ENCODE measurements at regions not wholly inside any gene's neighbourhood (a gene's known extent, or its start where the extent isn't known, plus 50 kb on each side); places are given as distances from the start of the nearest gene placed in this dataset.

DNA sequence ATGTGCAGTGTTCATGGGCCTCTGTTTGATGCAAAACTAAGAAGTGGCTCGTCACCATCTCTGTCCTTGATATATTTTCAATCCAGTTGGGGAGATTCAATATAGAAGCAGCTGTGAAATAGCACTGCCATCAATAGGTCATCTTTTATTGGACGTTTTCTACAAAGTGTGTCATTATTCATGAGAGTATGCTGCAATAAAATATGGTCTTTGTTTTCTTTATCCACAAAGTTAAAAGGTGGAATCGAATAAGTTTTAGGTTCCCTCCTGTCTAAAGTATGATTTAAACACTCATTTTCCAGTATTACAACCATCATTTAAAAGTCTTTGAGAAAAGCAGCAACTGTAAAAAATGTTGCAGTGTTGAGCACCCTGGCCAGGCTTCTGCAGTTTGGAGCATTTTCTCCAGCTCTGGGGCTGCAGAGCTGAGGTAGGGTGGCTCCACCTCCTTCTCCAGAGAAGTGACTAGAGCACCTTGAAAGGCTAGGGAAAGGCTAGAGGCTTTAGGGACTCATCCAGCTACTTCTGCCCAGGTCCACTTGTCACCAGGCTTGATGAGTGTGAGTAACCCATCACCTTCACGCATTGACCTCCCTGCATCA, 56.5 kb upstream of the DNAH14 start:
- no peaks in the 10 kb centered on the region for H3K9me2 ChIP-seq (ENCODE audit: low read depth, low read length)
- H3K4me1 ChIP-seq (ENCODE audit: insufficient read depth, low read length, severe bottlenecking) = no peaks in the 10 kb centered on the region
- no peak overlapping the region for H2AFZ ChIP-seq (ENCODE audit: low read length)
- no peak overlapping the region for H3K9ac ChIP-seq (ENCODE audit: low read length)
- no peak overlapping the region for H3K27ac ChIP-seq (ENCODE audit: low read depth, low read length, poor library complexity, severe bottlenecking)
- no peaks in the 10 kb centered on the region for H3K79me2 ChIP-seq (ENCODE audit: insufficient read depth, low read length)
- H3K4me2 ChIP-seq (ENCODE audit: low read length) = no peak overlapping the region
- 0 out of 2 replicates have a peak, but pooled peaks cover 3% of the 10 kb centered on the region for H3K27me3 ChIP-seq (ENCODE audit: insufficient read depth, low read length)
- H3F3A ChIP-seq (ENCODE audit: insufficient read depth, low read length) = no peaks in the 10 kb centered on the region
- no peak for TF ChIP-seq EZH2 (IDR thresholded peaks at IDR 0.05; ENCODE audit: borderline replicate concordance, low read length)
- TF ChIP-seq, protein P1, sequence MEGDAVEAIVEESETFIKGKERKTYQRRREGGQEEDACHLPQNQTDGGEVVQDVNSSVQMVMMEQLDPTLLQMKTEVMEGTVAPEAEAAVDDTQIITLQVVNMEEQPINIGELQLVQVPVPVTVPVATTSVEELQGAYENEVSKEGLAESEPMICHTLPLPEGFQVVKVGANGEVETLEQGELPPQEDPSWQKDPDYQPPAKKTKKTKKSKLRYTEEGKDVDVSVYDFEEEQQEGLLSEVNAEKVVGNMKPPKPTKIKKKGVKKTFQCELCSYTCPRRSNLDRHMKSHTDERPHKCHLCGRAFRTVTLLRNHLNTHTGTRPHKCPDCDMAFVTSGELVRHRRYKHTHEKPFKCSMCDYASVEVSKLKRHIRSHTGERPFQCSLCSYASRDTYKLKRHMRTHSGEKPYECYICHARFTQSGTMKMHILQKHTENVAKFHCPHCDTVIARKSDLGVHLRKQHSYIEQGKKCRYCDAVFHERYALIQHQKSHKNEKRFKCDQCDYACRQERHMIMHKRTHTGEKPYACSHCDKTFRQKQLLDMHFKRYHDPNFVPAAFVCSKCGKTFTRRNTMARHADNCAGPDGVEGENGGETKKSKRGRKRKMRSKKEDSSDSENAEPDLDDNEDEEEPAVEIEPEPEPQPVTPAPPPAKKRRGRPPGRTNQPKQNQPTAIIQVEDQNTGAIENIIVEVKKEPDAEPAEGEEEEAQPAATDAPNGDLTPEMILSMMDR (IDR thresholded peaks at IDR 0.05; ENCODE audit: low read length) = no peak
- no peak overlapping the region for H3K4me3 ChIP-seq (ENCODE audit: low read depth, low read length, poor library complexity, severe bottlenecking)
- no peaks in the 10 kb centered on the region for H3K9me3 ChIP-seq (ENCODE audit: low read length)
- H4K20me1 ChIP-seq (ENCODE audit: insufficient read depth, low read length) = no peaks in the 10 kb centered on the region
- no peaks in the 10 kb centered on the region for H3K36me3 ChIP-seq (ENCODE audit: insufficient read depth, low read length)

GRCh38 chr1:224873434-224874369, 55.8 kb upstream of the DNAH14 start:
- Histone ChIP-seq H3K4me2 (ENCODE audit: low read length) (no peak overlapping the region), H3F3A (ENCODE audit: insufficient read depth, low read length) (no peaks in the 10 kb centered on the region)

DNA sequence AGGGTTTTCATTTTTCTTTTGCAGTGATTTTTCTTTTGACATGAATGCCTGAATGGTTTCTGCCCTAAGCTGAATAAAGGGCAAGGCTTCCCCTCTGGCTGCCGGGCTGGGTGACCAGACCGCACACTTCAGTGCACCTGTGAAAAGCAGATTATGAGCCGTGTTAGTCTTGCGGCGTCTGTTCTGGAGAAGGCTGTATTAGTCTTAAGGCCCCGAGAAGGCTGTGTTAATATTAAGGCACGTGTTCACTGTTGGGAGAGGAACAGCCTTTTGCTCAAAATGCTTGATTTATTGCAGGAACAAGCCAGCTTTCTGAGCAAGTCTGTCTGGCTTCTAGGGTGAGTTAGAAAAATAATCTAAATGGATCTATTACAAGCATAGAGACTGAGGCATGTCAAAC, 54.7 kb upstream of the DNAH14 start:
- Histone ChIP-seq H3K36me3 (ENCODE audit: insufficient read depth, low read length) (no peaks in the 10 kb centered on the region), H3K4me1 (ENCODE audit: insufficient read depth, low read length, severe bottlenecking) (no peaks in the 10 kb centered on the region), H3K27me3 (ENCODE audit: insufficient read depth, low read length) (0 out of 2 replicates have a peak, but pooled peaks cover 3% of the 10 kb centered on the region), H2AFZ (ENCODE audit: low read length) (no peak overlapping the region), H4K20me1 (ENCODE audit: insufficient read depth, low read length) (no peaks in the 10 kb centered on the region), H3K27ac (ENCODE audit: low read depth, low read length, poor library complexity, severe bottlenecking) (no peak overlapping the region), H3K4me2 (ENCODE audit: low read length) (no peak overlapping the region), H3K4me3 (ENCODE audit: low read depth, low read length, poor library complexity, severe bottlenecking) (no peak overlapping the region), H3K79me2 (ENCODE audit: insufficient read depth, low read length) (no peaks in the 10 kb centered on the region), H3K9me2 (ENCODE audit: low read depth, low read length) (no peaks in the 10 kb centered on the region), H3F3A (ENCODE audit: insufficient read depth, low read length) (no peaks in the 10 kb centered on the region), H3K9ac (ENCODE audit: low read length) (no peak overlapping the region), H3K9me3 (ENCODE audit: low read length) (no peaks in the 10 kb centered on the region)
- TF ChIP-seq EZH2 (IDR thresholded peaks at IDR 0.05; ENCODE audit: borderline replicate concordance, low read length) = no peak
- TF ChIP-seq, protein P1 (IDR thresholded peaks at IDR 0.05; ENCODE audit: low read length) = no peak

More at GRCh38 chr1:224873434-224874369, 55.8 kb upstream of the DNAH14 start:
- TF ChIP-seq EZH2 (IDR thresholded peaks at IDR 0.05; ENCODE audit: borderline replicate concordance, low read length) = no peak
- TF ChIP-seq, protein P1 (IDR thresholded peaks at IDR 0.05; ENCODE audit: low read length) = no peak
- Histone ChIP-seq H3K36me3 (ENCODE audit: insufficient read depth, low read length) (no peaks in the 10 kb centered on the region), H3K9me3 (ENCODE audit: low read length) (no peaks in the 10 kb centered on the region), H3K27me3 (ENCODE audit: insufficient read depth, low read length) (0 out of 2 replicates have a peak, but pooled peaks cover 3% of the 10 kb centered on the region), H2AFZ (ENCODE audit: low read length) (no peak overlapping the region), H4K20me1 (ENCODE audit: insufficient read depth, low read length) (no peaks in the 10 kb centered on the region), H3K9ac (ENCODE audit: low read length) (no peak overlapping the region), H3K9me2 (ENCODE audit: low read depth, low read length) (no peaks in the 10 kb centered on the region), H3K27ac (ENCODE audit: low read depth, low read length, poor library complexity, severe bottlenecking) (no peak overlapping the region), H3K4me3 (ENCODE audit: low read depth, low read length, poor library complexity, severe bottlenecking) (no peak overlapping the region), H3K4me1 (ENCODE audit: insufficient read depth, low read length, severe bottlenecking) (no peaks in the 10 kb centered on the region), H3K79me2 (ENCODE audit: insufficient read depth, low read length) (no peaks in the 10 kb centered on the region)

Measured in OCI-LY1 (cell line).